ENCODE measurements at regions not wholly inside any gene's neighbourhood (a gene's known extent, or its start where the extent isn't known, plus 50 kb on each side); places are given as distances from the start of the nearest gene placed in this dataset.

DNA sequence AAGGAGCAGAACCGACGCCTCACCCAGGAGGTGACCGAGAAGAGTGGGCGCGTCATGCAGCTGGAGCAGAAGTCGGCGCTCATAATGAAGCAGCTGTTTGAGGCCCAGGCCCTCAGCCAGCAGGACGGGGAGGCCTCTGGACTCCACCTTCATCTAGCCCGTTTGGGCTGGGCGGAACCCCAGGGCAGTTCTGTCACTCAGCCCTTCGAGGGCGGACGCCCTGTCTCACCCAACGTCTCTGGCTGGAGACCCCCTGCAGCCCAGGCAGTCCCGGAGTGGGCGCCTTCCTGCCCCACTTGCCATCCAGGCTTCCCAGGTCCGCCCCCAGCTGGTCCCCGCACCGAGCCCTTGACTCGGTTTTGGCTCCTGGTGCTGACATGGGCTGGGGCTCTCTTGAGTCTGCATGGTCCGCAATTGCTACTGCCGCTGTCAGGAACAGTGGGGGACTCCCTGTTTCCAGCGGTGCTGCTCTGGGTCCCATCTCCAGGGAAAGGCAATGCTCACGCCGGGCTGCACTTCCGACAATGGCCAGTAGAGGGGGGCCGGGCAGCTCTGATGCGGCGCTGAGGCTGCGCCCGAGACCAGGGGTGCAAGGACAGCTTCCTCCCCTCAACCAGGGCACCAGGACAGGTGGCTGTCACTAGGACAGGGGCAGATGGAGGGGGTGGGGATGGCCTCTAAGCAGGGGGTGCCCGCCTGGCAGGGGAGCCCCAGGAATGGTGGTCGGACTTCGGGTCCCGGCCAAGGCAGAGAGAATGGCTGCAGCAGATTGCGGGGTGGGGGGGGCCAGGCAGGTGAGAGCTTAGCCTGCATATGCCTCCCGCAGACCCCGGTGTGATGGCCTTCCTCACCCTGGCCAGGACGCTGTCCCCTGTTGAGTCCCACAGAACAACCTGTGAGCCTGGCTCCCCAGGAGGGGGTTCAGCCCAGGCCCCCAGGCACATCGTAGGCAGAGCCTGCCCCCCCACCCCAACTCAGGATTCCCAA, 71.2 kb upstream of the KCTD7 start:
- peak overlapping the region; percentile 22 for H2AK9ac ChIP-seq (replicated peaks; ENCODE audit: low read depth, low read length, poor library complexity)
- H3K9ac ChIP-seq (ENCODE audit: low read depth, low read length) = no peak overlapping the region
- no peak overlapping the region for H3K4me3 ChIP-seq (ENCODE audit: insufficient read depth, low read depth, low read length)
- intact Hi-C loops (cut with micrococcal nuclease) = loop anchor here (1.0 kb wide), 1 partner anchor 97 kb away; no protein-coding TSS in a partner anchor
- H3K4me1 ChIP-seq (ENCODE audit: control insufficient read depth, insufficient read depth, low read length) = peaks cover 10% of the 10 kb centered on the region; the same call in 1 of the 2 replicates
- no peak overlapping the region for H3K4ac ChIP-seq (ENCODE audit: low read depth, low read length)
- no peak overlapping the region for H2BK20ac ChIP-seq (ENCODE audit: low read depth, low read length)
- H2BK5ac ChIP-seq (ENCODE audit: low read depth, low read length, poor library complexity, severe bottlenecking) = no peak overlapping the region
- H4K91ac ChIP-seq (ENCODE audit: insufficient read depth, low read depth, low read length) = no peak overlapping the region
- CTCF ChIA-PET = interaction anchor here (0.6 to 1.0 kb wide), 4 partner anchors 10 to 1864 kb away, joined by 3 to 5 read pairs (median 4); no protein-coding TSS in a partner anchor
- dilution Hi-C loops (cut with HindIII; ENCODE audit: low sequenced_read_pairs, unreplicated experiment) = no loop called here
- H4K8ac ChIP-seq (ENCODE audit: low read depth in 2 of 2, low read length in 2 of 2) = no peak overlapping the region
- H2BK120ac ChIP-seq (ENCODE audit: low read depth, low read length) = no peak overlapping the region
- no peak overlapping the region for H2BK15ac ChIP-seq (ENCODE audit: low read depth, low read length)
- in situ Hi-C loops (cut with MboI; ENCODE audit: low sequenced_read_pairs) = loop anchor here (25.0 kb wide), 1 partner anchor 430 kb away; the partner anchor contains the start of genes SBDS and TYW1
- H2AK5ac ChIP-seq (ENCODE audit: low read depth, low read length) = no peak overlapping the region
- no peak overlapping the region for H3K14ac ChIP-seq (replicated peaks; ENCODE audit: low read depth, low read length)
- POLR2A ChIA-PET (ENCODE audit: unreplicated experiment) = no interaction called here
- no peak overlapping the region for H4K5ac ChIP-seq (ENCODE audit: low read depth, low read length)
- TF ChIP-seq NFE2L2 (IDR thresholded peaks at IDR 0.05; ENCODE audit: low read depth, low read length) (no peak), RAD21 (IDR thresholded peaks at IDR 0.05; ENCODE audit: low read length) (peak; percentile 81), SMC3 (IDR thresholded peaks at IDR 0.05; ENCODE audit: low read depth, low read length) (peak; percentile 64), MAZ (IDR thresholded peaks at IDR 0.05; ENCODE audit: borderline replicate concordance, low read depth, low read length) (0 out of 2 replicates have a peak, but pooled peaks have one; percentile 19)
- TF ChIP-seq, protein P1, sequence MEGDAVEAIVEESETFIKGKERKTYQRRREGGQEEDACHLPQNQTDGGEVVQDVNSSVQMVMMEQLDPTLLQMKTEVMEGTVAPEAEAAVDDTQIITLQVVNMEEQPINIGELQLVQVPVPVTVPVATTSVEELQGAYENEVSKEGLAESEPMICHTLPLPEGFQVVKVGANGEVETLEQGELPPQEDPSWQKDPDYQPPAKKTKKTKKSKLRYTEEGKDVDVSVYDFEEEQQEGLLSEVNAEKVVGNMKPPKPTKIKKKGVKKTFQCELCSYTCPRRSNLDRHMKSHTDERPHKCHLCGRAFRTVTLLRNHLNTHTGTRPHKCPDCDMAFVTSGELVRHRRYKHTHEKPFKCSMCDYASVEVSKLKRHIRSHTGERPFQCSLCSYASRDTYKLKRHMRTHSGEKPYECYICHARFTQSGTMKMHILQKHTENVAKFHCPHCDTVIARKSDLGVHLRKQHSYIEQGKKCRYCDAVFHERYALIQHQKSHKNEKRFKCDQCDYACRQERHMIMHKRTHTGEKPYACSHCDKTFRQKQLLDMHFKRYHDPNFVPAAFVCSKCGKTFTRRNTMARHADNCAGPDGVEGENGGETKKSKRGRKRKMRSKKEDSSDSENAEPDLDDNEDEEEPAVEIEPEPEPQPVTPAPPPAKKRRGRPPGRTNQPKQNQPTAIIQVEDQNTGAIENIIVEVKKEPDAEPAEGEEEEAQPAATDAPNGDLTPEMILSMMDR (conservative IDR thresholded peaks at IDR 0.05; ENCODE audit: low read depth, low read length) = peak; percentile 80
- ATAC-seq (ENCODE audit: low read depth) = peak; percentile 88
- no peak overlapping the region for H3K4me2 ChIP-seq (ENCODE audit: low read depth, low read length)
- BruUV-seq (replicated peaks) = no TSS peak
- no peaks in the 10 kb centered on the region for H3K9me3 ChIP-seq (ENCODE audit: control insufficient read depth, insufficient read depth, low read length)
- no peak overlapping the region for H3K18ac ChIP-seq (ENCODE audit: low read depth, low read length)
- no peak overlapping the region for H3K23ac ChIP-seq (ENCODE audit: low read depth, low read length)
- H3K9me1 ChIP-seq (ENCODE audit: insufficient read depth, low read length) = 0 out of 2 replicates have a peak, but pooled peaks cover 5% of the 10 kb centered on the region
- WGBS, 2 experiments (ENCODE audit: extremely low coverage in 2 of 2, insufficient read length in 1 of 2) = 79% methylated on average over 22 of the region's 40 CpGs; no CpG with 5 or more reads in 1 of the 2 experiments
- peaks cover 40% of the 10 kb centered on the region for H4K20me1 ChIP-seq (ENCODE audit: insufficient read depth, low read length)
- H3K27ac ChIP-seq (ENCODE audit: insufficient read depth, low read length) = no peak overlapping the region
- H3K56ac ChIP-seq (ENCODE audit: extremely low read depth, insufficient read depth, low read length) = no peak overlapping the region
- DNase-seq = peak; percentile 31
- H3K27me3 ChIP-seq (ENCODE audit: control insufficient read depth, insufficient read depth, low read length) = no peaks in the 10 kb centered on the region
- no peak overlapping the region for H2AFZ ChIP-seq (replicated peaks; ENCODE audit: low read length, poor library complexity)
- peaks cover 37% of the 10 kb centered on the region for H3K36me3 ChIP-seq (ENCODE audit: control insufficient read depth, insufficient read depth, low read length)
- H3K79me1 ChIP-seq (ENCODE audit: low read depth in 1 of 2, low read length in 2 of 2) = peaks cover 9 to 52% of the 10 kb centered on the region in 2 experiments
